Sciatic nerve (tissue), 2 donors: ENCODE measurements at regions not wholly inside any gene's neighbourhood (a gene's known extent, or its start where the extent isn't known, plus 50 kb on each side); places are given as distances from the start of the nearest gene placed in this dataset.
A peak's percentile ranks its signal among the peaks of the same experiment; 100 is the strongest.

Experiments
- ATAC-seq: fragments of 200-7000 bp; cut with Tn5 transposase; one replicate; pipeline ENCODE4 v1.9.1; 2020; ENCODE audit warnings: mild to moderate bottlenecking, moderate library complexity
- DNase-seq: peaks from one replicate; pipeline ENCODE4 v3.0.0-alpha.2; 2020; ENCODE audit warnings: low spot score
- intact Hi-C: fragments of 100-400 bp; cut with DNase I; formaldehyde crosslinking; loops from one replicate; pipeline ENCODE4 v1.14.2; 2022
- donor health status: DM: no; HTN: no; CAD: no.
- donor health status: DM: no; HTN: no; CAD: no.

GRCh38 chr1:62370594-62370993, 51.4 kb upstream of the KANK4 start:
- ATAC-seq (no peak), DNase-seq (no peak)
- intact Hi-C loops, result no loop called here

- no peak for ATAC-seq
These were observed 52.1 kb upstream of the KANK4 start for GRCh38 chr1:62371375-62371774.

GRCh38 chr1:62373221-62373620, 54.0 kb upstream of the KANK4 start:
- intact Hi-C loops, result no loop called here
- ATAC-seq, result no peak
- no peak for DNase-seq

More at GRCh38 chr1:62371375-62371774, 52.1 kb upstream of the KANK4 start:
- intact Hi-C loops, result no loop called here
- no peak for DNase-seq

DNA sequence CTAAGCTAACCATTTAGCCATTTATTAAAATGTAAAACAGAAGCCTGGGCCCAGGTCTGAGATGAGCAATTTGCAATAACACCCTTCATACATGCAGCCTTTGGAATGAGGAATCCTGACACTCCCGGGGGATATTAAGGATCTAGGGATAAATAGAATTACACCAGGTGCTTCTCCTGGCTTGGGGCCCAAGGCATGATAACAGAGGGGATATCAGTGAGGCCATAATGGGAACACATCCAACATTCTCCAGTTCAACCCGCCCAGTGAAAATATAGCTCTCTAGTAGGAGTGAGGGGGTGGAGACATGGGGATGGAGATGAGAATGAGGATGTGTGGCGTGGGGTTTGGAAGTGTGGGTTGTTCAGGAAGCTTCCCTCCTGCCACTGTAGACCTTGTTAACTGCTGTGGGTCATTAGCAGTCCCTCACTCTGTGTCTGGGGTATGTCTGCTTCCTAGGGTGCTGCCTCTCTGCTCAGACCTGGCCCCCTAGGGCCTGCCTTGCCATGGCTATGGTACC, 57.9 kb upstream of the KANK4 start:
- intact Hi-C loops, result no loop called here
- ATAC-seq (no peak), DNase-seq (no peak)

DNA sequence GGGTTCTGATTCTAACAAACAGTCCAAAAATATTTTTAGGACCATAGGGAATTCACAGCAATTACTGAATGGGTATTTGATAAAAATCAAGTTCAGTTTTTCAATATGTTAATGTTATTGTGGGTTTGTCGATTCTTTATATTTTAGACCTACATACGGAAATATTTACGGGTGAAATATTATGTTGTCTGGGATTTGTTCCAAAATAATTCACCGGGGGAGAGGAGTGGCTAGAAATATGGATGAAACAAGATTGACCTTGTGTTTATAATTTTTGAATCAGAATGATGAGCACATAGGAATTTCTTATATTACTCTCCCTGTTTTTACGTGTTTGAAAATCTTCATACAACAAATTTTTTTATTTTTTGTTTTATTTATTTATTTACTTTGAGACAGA, 56.7 kb upstream of the USP1 start:
- intact Hi-C loops, result no loop called here
- DNase-seq (no peak), ATAC-seq (no peak)

- ATAC-seq, result peak; percentile 15
- intact Hi-C loops, result no loop called here
- DNase-seq, result no peak
These were observed 54.8 kb upstream of the USP1 start for GRCh38 chr1:62381831-62382657.

GRCh38 chr1:62382658-62382955, 54.2 kb upstream of the USP1 start:
- DNase-seq (no peak), ATAC-seq (no peak)
- intact Hi-C loops, result no loop called here

DNA sequence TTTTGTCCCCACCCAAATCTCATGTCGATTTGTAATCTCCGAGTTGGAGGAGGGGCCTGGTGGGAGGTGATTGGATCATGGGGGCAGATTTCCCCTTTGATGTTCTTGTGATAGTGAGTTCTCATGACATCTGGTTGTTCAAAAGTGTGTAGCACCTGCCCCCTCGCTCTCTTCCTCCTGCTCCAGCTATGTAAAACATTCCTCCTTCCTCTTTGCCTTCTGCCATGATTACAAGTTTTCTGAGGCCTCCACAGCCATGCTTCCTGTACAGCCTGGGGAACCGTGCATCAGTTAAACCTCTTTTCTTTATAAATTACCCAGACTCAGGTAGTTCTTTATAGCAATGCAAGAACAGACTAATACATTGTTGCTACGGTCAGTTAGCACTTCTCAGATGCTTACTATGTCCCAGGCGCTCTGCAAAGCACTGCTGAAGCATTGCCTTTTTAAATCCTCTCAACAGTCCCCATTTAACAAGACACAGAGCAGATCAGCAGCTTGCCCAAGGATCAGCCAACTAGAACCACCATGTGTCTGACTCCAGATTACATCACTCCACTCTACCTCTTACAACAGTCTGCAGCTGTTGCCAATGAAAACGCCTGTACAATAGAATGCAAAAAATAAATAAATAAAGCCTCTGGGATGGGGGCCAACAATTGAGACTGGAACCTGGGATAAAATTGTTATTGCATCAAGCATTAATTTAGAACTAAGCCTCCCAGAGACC, 52.4 kb upstream of the USP1 start:
- peak; percentile 83 for ATAC-seq
- intact Hi-C loops, result no loop called here
- DNase-seq, result no peak

DNA sequence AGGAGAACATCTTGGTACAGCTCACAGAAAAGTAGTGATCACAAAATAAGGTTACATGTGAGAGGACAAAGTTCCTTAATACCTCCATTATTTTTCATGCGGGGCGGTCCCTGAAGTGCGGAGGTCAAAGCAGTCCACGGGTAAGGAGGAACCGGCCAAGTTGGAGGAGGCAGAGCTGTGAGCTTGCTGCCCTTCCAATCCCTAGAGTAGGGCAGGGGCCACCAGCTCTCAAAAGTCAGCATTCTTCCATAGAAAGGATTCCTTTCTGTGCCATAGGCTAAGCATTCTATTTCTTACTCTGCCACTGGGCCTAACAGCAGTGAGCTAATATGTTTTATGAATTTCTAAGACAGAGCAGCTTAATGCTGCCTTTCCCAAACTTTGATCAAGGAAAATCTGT, 50.9 kb upstream of the USP1 start:
- intact Hi-C loops, result no loop called here
- ATAC-seq, result no peak

GRCh38 chr1:62386351-62387121, 50.3 kb upstream of the USP1 start:
- DNase-seq, result no peak
- intact Hi-C loops, result no loop called here
- ATAC-seq, result no peak

More for the DNA sequence above, 50.9 kb upstream of the USP1 start:
- no peak for DNase-seq
